ENCODE measurements at regions not wholly inside any gene's neighbourhood (a gene's known extent, or its start where the extent isn't known, plus 50 kb on each side); places are given as distances from the start of the nearest gene placed in this dataset.

- Histone ChIP-seq H3K27ac (ENCODE audit: low read depth) (no peak overlapping the region), H3K79me2 (replicated peaks; ENCODE audit: insufficient read depth) (no peaks in the 10 kb centered on the region), H4K20me1 (replicated peaks; ENCODE audit: insufficient read depth) (no peaks in the 10 kb centered on the region), H3K27me3 (ENCODE audit: insufficient read depth) (no peaks in the 10 kb centered on the region), H2AFZ (no peak overlapping the region), H3K36me3 (ENCODE audit: insufficient read depth) (no peaks in the 10 kb centered on the region), H3K4me2 (no peak overlapping the region), H3K4me1 (ENCODE audit: insufficient read depth) (no peaks in the 10 kb centered on the region), H3K9me2 (ENCODE audit: insufficient read depth) (no peaks in the 10 kb centered on the region), H3K4me3 (no peak overlapping the region), H3F3A (replicated peaks; ENCODE audit: low read depth) (no peaks in the 10 kb centered on the region)
- ATAC-seq (no peak), DNase-seq (ENCODE audit: low spot score) (no peak)
- Mint-ChIP-seq H3K4me3 (no peak overlapping the region), H3K27me3 (ENCODE audit: insufficient read depth, low read depth, poor library complexity) (no peaks in the 10 kb centered on the region), H3K27ac (no peak overlapping the region), H3K36me3 (ENCODE audit: low read depth) (peaks cover 3% of the 10 kb centered on the region; the same call in 1 of the 3 replicates), H3K9me3 (no peaks in the 10 kb centered on the region), H3K4me1 (no peaks in the 10 kb centered on the region)
- TF ChIP-seq CREB1 (CRISPR knock-in tag; IDR thresholded peaks at IDR 0.05; ENCODE audit: low read depth) (no peak), JUNB (IDR thresholded peaks at IDR 0.05; ENCODE audit: unreplicated experiment) (no peak), CTCF (conservative IDR thresholded peaks at IDR 0.05; ENCODE audit: low read depth in 2 of 2) (no peak), ZNF114 (CRISPR knock-in tag; IDR thresholded peaks at IDR 0.05) (no peak), POLR2AphosphoS5 (IDR thresholded peaks at IDR 0.05; ENCODE audit: low read depth) (no peak), STAT1 (IDR thresholded peaks at IDR 0.05; ENCODE audit: unreplicated experiment) (no peak), ETS1 (IDR thresholded peaks at IDR 0.05) (no peak), NANOG (IDR thresholded peaks at IDR 0.05; ENCODE audit: borderline replicate concordance) (no peak), EZH2phosphoT487 (IDR thresholded peaks at IDR 0.05; ENCODE audit: unreplicated experiment) (no peak), ZNF331 (CRISPR knock-in tag; IDR thresholded peaks at IDR 0.05; ENCODE audit: low read depth) (no peak), EZH2 (IDR thresholded peaks at IDR 0.05; ENCODE audit: low read depth, unreplicated experiment) (no peak)
- TF ChIP-seq, protein P1, sequence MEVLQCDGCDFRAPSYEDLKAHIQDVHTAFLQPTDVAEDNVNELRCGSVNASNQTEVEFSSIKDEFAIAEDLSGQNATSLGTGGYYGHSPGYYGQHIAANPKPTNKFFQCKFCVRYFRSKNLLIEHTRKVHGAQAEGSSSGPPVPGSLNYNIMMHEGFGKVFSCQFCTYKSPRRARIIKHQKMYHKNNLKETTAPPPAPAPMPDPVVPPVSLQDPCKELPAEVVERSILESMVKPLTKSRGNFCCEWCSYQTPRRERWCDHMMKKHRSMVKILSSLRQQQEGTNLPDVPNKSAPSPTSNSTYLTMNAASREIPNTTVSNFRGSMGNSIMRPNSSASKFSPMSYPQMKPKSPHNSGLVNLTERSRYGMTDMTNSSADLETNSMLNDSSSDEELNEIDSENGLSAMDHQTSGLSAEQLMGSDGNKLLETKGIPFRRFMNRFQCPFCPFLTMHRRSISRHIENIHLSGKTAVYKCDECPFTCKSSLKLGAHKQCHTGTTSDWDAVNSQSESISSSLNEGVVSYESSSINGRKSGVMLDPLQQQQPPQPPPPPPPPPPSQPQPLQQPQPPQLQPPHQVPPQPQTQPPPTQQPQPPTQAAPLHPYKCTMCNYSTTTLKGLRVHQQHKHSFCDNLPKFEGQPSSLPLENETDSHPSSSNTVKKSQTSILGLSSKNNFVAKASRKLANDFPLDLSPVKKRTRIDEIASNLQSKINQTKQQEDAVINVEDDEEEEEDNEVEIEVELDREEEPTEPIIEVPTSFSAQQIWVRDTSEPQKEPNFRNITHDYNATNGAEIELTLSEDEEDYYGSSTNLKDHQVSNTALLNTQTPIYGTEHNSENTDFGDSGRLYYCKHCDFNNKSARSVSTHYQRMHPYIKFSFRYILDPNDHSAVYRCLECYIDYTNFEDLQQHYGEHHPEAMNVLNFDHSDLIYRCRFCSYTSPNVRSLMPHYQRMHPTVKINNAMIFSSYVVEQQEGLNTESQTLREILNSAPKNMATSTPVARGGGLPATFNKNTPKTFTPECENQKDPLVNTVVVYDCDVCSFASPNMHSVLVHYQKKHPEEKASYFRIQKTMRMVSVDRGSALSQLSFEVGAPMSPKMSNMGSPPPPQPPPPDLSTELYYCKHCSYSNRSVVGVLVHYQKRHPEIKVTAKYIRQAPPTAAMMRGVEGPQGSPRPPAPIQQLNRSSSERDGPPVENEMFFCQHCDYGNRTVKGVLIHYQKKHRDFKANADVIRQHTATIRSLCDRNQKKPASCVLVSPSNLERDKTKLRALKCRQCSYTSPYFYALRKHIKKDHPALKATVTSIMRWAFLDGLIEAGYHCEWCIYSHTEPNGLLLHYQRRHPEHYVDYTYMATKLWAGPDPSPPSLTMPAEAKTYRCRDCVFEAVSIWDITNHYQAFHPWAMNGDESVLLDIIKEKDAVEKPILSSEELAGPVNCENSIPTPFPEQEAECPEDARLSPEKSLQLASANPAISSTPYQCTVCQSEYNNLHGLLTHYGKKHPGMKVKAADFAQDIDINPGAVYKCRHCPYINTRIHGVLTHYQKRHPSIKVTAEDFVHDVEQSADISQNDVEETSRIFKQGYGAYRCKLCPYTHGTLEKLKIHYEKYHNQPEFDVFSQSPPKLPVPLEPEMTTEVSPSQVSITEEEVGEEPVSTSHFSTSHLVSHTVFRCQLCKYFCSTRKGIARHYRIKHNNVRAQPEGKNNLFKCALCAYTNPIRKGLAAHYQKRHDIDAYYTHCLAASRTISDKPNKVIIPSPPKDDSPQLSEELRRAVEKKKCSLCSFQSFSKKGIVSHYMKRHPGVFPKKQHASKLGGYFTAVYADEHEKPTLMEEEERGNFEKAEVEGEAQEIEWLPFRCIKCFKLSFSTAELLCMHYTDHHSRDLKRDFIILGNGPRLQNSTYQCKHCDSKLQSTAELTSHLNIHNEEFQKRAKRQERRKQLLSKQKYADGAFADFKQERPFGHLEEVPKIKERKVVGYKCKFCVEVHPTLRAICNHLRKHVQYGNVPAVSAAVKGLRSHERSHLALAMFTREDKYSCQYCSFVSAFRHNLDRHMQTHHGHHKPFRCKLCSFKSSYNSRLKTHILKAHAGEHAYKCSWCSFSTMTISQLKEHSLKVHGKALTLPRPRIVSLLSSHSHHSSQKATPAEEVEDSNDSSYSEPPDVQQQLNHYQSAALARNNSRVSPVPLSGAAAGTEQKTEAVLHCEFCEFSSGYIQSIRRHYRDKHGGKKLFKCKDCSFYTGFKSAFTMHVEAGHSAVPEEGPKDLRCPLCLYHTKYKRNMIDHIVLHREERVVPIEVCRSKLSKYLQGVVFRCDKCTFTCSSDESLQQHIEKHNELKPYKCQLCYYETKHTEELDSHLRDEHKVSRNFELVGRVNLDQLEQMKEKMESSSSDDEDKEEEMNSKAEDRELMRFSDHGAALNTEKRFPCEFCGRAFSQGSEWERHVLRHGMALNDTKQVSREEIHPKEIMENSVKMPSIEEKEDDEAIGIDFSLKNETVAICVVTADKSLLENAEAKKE (CRISPR knock-in tag; IDR thresholded peaks at IDR 0.05), result no peak
- TF ChIP-seq, protein P2, sequence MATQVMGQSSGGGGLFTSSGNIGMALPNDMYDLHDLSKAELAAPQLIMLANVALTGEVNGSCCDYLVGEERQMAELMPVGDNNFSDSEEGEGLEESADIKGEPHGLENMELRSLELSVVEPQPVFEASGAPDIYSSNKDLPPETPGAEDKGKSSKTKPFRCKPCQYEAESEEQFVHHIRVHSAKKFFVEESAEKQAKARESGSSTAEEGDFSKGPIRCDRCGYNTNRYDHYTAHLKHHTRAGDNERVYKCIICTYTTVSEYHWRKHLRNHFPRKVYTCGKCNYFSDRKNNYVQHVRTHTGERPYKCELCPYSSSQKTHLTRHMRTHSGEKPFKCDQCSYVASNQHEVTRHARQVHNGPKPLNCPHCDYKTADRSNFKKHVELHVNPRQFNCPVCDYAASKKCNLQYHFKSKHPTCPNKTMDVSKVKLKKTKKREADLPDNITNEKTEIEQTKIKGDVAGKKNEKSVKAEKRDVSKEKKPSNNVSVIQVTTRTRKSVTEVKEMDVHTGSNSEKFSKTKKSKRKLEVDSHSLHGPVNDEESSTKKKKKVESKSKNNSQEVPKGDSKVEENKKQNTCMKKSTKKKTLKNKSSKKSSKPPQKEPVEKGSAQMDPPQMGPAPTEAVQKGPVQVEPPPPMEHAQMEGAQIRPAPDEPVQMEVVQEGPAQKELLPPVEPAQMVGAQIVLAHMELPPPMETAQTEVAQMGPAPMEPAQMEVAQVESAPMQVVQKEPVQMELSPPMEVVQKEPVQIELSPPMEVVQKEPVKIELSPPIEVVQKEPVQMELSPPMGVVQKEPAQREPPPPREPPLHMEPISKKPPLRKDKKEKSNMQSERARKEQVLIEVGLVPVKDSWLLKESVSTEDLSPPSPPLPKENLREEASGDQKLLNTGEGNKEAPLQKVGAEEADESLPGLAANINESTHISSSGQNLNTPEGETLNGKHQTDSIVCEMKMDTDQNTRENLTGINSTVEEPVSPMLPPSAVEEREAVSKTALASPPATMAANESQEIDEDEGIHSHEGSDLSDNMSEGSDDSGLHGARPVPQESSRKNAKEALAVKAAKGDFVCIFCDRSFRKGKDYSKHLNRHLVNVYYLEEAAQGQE (IDR thresholded peaks at IDR 0.05; ENCODE audit: unreplicated experiment), result no peak
Observed at GRCh38 chr5:92459654-92460053, 1076.5 kb upstream of the ARRDC3 start.

Data from GM23338 (cell line).